Umbilical cord (tissue), 1 donor: ENCODE measurements at regions not wholly inside any gene's neighbourhood (a gene's known extent, or its start where the extent isn't known, plus 50 kb on each side); places are given as distances from the start of the nearest gene placed in this dataset.
A peak's percentile ranks its signal among the peaks of the same experiment; 100 is the strongest.

ENCODE experiments used
- DNase-seq: peaks from one replicate; pipeline ENCODE4 v3.0.0-alpha.2; 2015; ENCODE audit warnings: low spot score

- no peak for DNase-seq
Observed at GRCh38 chr6:50102676-50103075, 52.9 kb upstream of the DEFB112 start.

GRCh38 chr6:50110587-50110986, 60.9 kb upstream of the DEFB112 start:
- DNase-seq: no peak

GRCh38 chr6:50112981-50113857, 63.5 kb upstream of the DEFB112 start:
- DNase-seq: no peak

DNA sequence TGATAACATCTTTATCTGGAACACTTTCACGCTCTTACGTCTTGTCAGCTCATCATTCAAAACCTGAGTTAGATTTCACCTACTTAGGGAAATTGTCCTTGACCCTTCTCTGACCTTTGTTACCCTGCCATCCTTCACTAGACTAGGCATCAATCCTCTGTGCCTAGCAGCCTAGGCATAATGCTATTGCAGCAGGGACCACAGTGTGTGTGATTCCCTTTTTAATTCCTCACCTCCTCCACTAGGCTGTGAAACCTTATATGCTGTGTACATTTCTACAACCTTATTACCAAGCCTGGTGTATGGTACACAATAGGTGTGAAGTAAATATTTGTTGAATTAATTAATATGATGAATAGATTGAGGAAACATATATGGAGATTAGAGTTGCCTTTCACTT, 66.7 kb upstream of the DEFB112 start:
- DNase-seq: no peak

GRCh38 chr6:50116797-50117542, 67.2 kb upstream of the DEFB112 start:
- no peak for DNase-seq

- DNase-seq: no peak
Observed at GRCh38 chr6:50120300-50120699, 70.6 kb upstream of the DEFB112 start.

GRCh38 chr6:50123688-50124087, 74.0 kb upstream of the DEFB112 start:
- no peak for DNase-seq

DNA sequence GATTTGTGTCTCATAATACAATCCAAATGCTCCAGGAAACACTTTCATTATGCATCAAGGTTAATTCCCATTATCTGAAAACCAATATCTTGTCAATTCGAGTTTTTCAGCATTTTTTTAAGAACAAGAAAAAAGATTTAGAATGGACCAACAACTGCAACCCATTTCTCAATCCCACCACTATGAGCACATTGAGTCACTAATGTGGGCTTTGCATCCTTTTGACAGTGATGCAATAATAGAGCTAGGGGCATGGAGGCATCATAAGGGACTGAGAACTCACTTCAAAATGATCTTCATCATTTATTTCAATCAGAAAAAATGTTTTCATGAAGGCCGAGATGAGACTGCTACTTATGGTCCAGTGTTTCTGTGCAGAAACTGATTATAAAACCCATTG, 74.8 kb upstream of the DEFB112 start:
- DNase-seq: no peak

DNA sequence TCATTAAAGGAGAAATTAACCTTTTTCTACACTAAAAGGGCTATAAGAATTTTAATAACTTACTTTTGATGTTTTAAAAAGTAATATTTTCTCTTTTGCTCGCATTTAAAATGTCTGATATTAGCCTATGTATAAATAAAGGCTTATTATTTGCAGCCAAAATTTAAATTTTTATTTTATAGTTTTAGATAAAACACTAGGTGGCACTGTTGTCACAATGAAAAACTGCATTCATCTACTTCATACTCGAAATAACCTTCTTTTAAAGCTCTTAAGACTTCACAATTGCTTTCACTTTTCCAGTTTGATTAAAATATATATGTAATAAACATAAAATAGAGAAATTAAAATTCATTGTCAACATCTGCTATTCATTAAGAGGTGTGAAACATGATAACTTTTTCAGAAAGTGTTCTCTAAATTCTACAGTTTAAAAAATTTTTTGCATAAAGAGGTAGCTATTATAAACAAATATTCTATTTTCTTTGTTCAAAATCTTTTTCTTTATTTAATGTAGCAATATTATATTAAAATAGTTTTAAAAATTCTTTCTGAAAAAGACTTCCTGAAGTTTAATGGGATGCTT, 78.8 kb upstream of the DEFB112 start:
- DNase-seq: no peak

GRCh38 chr6:50135968-50136367, 86.2 kb upstream of the DEFB112 start:
- DNase-seq: no peak

DNA sequence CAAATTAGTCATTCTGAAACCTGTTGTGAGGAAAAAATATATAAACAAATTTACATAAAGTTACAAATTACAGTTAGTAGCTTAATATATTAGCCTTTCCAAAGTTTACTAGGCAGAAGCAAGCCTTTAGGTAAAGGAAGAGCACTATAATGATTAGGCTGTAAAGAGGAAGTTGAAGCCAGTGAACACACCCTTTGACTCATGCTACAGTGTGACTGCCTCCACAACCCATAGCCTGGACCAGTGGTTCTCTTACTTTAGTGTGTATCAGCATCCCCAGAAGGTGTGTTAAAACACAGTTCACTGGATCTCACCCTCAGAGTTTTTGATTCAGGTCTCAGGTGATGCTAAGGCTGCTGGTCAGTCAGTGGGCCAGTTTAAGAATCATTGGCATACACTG, 91.4 kb upstream of the DEFB112 start:
- no peak for DNase-seq

DNA sequence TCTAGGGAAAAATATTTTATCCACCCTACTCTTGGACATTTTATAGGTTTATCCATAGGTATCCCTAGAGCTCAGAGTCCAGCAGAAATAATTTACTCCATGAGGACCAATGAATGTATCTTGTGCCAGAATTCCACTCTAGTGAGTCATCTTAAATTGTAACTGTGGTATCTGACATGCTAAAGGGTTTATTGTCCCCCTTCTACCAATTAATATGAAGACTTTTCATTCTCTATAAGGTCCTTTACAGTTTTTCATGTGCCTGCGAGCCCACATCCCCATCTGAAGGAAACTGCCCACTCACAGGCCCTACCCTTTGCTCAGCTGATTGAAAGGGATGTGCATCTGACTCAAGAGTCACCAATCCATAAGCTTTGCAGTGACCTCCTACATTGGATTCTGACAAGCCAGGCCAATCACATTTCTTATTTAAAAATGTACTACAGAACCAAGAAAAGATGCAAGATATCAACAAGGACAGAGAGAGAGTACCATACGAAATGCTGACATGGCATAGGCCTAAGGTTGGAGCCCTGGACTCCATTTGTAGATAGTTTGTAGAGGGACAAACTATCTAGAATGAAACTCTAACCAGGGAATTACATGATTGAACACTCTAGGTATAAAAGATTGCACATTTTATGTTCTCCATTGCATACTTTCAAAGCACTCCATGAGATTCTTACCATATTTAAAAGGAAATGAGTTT, 93.4 kb upstream of the DEFB112 start:
- no peak for DNase-seq

DNA sequence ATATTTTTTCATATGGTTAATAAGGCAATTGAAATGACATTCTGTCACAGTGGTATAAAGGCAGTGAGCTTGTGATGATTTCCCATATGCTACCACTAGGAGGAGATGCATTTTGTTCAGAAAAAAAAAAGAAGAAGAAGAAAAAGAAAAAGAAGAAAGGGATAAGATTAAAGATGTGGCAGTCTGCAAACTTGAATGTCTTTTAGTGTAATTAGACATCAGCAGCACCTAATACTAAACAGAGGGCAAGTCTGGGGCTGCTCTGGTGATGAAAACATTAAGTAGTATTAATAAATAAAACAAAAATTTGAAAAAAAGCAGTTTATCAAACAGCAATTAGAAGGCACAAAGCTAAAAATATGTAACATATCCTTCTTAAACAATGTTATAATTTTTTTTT, 95.4 kb upstream of the DEFB112 start:
- DNase-seq: no peak

DNA sequence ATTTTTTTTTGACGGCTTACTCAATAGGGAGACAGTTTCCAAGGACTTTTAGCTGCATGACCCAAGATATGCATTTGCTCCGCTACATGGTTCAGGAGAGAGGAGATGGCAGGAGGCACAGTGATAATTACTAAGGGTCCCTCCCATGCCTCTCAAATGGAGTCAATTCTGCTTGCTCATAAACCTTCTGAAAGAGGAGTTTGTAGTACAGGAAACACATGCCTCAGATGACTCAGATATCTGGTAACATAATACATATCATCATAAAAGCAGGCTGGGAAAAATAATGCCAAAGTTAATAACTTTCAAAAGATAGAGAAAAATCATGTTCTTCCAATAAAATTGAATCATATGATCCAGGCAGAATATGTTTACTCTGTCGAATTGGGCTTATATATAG, 97.6 kb upstream of the DEFB112 start:
- peak; percentile 8 for DNase-seq

- DNase-seq: no peak
Observed at GRCh38 chr6:50180646-50181045, 130.9 kb upstream of the DEFB112 start.

- DNase-seq: no peak
Observed at GRCh38 chr6:50185006-50185405, 135.3 kb upstream of the DEFB112 start.

DNA sequence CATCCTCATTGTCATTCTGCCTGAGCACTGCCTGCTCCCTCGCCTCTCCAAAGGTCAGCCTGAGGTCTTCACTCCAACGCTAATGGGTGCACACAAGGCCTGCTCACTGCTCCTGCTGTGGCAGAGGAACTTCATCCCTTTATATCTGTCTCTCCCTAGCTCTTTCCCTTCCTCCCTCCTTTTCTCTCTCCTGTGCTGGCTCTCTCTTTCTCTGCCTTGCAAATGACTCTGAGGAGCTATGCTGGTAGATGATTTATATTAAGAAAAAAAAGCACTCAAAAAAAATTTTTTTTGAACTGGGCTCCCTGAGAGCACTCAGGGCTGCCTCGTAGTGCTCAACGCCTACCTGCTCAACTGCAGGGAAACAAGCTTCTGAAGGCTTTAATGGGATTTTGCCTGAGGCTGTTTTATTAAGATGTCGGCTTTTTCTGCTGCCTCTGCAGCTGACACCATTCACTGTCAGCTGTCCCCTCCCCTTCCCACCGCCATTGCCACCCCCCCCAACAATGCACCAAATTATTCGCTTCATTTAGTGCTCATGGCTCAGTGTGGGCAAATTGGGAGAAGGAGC, 137.7 kb upstream of the DEFB112 start:
- no peak for DNase-seq

GRCh38 chr6:50198245-50198644, 148.5 kb upstream of the DEFB112 start:
- no peak for DNase-seq

GRCh38 chr6:50202766-50203165, 153.0 kb upstream of the DEFB112 start:
- no peak for DNase-seq

DNA sequence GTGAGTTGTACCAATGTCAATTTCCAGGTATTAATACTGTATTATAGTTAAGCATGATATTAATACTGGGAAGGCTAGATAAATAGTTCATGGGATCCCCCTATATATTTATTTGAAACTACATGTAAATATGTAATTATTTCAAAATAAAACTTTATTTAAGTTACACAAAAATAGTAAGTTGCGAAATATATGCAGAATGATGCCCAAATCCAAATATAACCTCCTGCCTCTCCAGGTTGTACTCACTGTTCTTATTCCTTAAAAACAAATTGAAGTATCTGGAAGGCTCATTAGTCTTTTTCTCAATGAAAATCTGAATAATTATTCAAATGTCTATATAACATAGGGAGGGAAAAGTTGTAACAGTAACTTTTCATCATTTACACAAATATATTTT, 161.9 kb upstream of the DEFB112 start:
- no peak for DNase-seq

- no peak for DNase-seq
Observed at GRCh38 chr6:50213146-50213545, 163.4 kb upstream of the DEFB112 start.

- DNase-seq: no peak
Observed at GRCh38 chr6:50214937-50215336, 165.2 kb upstream of the DEFB112 start.
